Fibroblast of peridontal ligament (primary cell): ENCODE measurements at regions not wholly inside any gene's neighbourhood (a gene's known extent, or its start where the extent isn't known, plus 50 kb on each side); places are given as distances from the start of the nearest gene placed in this dataset.

ENCODE experiments used
- DNase-seq: peaks from one replicate; pipeline ENCODE4 v3.0.0-alpha.2; 2010; ENCODE audit errors: extremely low read depth

GRCh38 chr5:62985749-62986148 is 407.1 kb downstream of the LRRC70 start:
- no peak for DNase-seq

DNA sequence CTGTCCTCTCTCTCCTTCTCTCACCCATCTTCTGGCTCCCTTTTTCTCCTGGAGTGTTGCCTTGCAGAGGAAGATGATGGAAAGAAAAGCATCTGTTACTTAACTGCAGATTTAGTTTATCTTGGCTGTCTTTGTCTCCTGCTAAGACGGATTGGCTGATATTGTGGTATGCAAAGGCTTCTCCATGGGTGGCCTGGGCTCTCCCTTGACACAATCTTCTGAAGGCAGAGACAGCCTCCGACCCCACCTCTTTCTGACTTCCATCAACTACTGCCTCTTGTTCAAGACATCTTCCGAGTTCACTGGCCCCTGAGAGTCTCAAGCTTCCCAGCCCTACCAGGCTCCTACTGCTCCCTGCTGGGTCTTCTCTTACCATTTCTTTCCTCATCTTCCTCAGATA is 403.7 kb downstream of the LRRC70 start:
- no peak for DNase-seq

DNA sequence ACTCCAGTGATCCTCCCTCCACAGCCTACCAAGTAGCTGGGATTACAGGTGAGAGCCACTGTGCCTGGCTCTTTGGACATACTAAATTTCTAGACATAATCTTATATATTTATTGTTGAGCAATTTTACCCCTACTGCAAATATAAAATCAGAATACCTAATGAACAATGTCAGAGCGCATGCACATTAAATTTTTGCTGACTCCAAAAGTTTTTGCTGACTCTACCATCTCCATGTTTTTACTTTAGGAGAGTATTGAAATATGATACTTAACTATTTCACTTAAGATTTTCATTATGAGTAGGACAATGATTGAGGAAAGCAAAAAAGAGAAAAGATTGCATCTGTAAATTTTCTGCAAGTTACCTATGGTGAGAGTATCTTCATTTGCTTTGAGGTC is 402.3 kb downstream of the LRRC70 start:
- no peak for DNase-seq

- DNase-seq: no peak
Observed at GRCh38 chr5:62979472-62979871, 400.9 kb downstream of the LRRC70 start.

DNA sequence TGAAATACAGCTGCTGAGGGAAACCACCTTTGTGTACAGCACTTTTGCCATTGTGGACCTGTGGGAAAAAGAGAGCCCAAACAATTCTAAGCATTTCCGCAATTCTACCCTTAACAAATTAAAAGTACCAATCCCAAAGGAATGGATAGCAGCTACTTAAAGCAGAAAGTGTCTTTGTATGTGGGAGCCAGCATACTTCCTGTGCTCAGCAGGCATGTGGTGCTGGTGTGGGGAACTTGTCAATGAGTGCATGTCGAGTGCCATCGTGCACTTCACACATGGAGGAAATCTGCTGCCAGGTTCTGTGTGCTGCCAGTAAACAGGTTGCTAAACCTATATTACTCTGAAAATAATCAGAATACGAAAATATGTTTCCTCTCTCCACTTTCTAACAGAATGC is 399.0 kb downstream of the LRRC70 start:
- no peak for DNase-seq

DNA sequence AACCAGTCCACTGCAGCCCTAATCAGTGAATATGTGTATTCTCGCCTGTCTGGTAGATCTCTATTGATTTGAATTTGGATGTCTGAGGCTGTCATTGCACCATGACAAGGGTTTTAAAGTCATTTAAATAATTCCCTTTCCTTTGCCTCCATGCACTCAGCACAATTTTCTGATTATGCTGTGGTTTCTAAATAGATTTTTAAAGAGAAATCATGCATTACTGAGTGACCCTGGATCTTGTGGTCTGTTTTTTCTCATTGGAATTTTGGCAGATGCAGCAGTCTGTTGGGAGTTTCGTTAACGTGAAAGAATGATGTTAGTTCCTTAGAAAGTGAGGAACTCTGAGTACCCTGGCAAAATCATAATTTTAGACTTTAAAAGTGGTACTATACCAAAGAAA is 396.0 kb downstream of the LRRC70 start:
- no peak for DNase-seq

DNA sequence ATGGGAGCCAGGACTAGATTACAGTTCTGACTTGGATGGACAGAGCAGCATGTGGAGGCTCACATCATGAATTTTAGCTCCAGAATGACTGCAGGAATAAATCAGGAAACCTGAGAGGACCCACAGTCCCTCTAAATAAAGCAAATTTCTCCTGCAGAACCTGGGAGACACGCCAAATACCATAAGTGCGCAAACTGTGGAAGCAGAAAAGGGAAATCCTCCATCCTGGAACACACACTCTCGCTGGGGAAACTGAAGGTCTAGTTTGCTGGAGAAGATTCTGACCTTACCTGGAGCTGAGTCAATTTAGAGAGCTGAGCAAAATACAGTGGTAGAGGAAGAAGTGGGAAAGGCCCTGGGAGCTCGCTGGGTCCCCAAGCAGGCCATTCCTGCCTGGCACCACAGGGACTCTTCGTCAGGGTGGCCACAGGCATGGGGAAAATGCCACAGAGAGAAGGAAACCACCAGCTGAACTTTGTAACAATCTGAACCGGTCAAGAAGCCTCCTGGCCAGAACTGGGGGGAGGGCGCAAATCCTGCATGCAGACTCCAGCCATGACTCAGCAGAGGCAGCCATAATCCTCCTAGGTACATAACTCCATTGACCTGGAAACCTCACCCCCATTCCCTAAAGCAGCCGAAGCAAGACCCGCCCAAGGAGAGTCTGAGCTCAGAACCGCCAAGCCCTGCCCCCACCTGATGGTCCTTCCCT is 390.9 kb downstream of the LRRC70 start:
- no peak for DNase-seq

- DNase-seq: no peak
Observed at GRCh38 chr5:62964428-62964827, 385.8 kb downstream of the LRRC70 start.

- DNase-seq: no peak
Observed at GRCh38 chr5:62960781-62961180, 382.2 kb downstream of the LRRC70 start.

- no peak for DNase-seq
Observed at GRCh38 chr5:62956597-62956996, 378.0 kb downstream of the LRRC70 start.

DNA sequence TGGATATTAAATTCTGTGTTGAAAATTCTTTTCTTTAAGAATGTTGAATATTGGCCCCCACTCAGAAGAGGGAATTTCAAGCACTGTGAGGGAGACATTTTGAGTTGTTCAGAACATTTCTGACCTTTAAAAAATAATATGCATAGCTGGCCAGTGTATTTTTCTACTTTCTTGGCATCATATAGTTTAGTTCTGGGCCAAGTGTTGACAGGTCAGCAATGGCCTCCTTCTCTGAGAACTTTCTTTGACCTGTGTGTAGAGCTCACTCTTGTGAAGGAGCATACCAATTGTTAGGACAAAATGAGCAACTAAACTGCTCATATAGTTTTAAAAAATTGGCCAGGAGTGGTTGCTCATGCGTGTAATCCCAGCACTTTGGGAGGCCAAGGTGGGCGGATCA is 376.0 kb downstream of the LRRC70 start:
- no peak for DNase-seq

DNA sequence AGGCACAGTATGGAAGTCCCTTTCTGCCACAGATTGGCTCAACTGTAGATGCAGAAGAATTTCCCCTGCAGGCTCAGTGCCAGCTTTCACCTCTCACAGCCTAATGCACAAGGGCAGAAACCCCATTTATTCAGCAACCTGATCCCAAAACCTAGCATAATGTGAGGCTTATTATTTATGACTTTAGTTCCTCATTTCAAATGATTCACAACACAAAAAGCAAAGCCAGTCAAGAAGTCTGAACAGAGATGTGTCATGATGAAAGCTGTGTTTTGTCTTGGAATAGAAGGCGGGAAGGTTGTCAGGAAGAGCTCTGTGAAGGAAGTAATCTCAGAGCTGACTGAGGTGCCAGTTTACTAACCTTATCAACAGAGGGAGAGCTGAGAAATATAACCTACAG is 369.7 kb downstream of the LRRC70 start:
- no peak for DNase-seq

DNA sequence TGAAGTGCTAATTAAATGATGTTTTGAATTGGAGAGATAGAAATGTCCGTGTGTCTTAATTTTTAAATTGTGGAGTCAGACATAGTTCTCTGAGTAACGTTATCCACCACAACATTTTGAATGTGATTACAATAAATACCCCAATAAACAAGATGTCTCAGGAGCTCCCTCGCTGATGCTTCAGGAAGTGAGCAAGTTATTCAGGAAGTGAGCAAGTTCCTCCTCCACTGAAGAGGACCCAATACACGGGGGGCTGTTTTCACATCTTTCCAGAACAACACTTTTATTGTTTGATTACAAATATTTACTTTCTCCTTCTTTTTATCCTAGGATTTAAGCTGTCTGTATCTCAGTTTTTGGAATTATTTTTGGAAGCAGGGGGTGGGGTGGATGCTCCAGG is 363.8 kb downstream of the LRRC70 start:
- no peak for DNase-seq

GRCh38 chr5:62938927-62939326 is 360.3 kb downstream of the LRRC70 start:
- DNase-seq: no peak

GRCh38 chr5:62937661-62938558 is 359.3 kb downstream of the LRRC70 start:
- DNase-seq: no peak

- no peak for DNase-seq
Observed at GRCh38 chr5:62935660-62936059, 357.0 kb downstream of the LRRC70 start.

DNA sequence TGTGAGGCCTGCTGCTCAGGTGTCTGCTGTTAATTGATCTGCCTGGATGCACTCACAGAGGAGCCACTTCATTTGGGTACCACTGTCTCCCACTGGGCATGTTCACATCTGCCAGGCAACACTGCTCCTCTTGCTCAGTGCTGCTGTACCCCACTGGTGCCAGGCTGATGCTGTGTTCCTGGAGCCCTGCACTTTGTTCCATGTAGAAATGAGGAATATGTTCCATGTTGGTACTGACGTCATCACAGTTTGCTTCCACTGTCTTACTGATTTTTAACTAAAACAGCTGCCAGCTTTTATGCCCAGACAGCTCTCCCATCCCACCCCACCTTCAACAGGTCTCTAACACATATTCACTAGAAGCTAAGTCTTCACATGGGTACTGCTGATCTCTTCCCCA is 355.7 kb downstream of the LRRC70 start:
- DNase-seq: no peak

- no peak for DNase-seq
Observed at GRCh38 chr5:62933261-62933660, 354.6 kb downstream of the LRRC70 start.

GRCh38 chr5:62931153-62931950 is 352.7 kb downstream of the LRRC70 start:
- DNase-seq: no peak

- no peak for DNase-seq
Observed at GRCh38 chr5:62922191-62922590, 343.6 kb downstream of the LRRC70 start.

DNA sequence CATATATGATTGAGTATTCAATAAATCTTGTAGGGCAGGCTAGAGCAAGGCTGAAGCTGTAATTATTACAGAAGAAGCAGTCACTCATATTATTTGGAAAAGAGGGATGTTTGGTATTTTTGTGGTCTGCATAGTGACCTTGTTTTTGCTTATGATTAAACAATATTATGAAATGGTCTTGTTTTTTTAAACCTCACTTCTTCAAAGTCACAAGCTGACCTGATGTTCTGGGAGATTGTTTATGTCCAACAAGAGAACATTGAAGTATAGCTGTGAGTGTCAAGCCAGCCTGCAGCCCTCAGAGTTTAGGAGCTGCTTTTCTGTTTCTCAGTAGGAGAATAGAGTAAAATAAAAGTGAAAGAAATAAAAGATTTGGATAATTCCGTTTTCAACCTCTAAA is 342.2 kb downstream of the LRRC70 start:
- DNase-seq: no peak

- DNase-seq: no peak
Observed at GRCh38 chr5:62909326-62909725, 330.7 kb downstream of the LRRC70 start.
